Upper lobe of right lung (tissue), 1 donor: ENCODE measurements at regions not wholly inside any gene's neighbourhood (a gene's known extent, or its start where the extent isn't known, plus 50 kb on each side); places are given as distances from the start of the nearest gene placed in this dataset.
A peak's percentile ranks its signal among the peaks of the same experiment; 100 is the strongest.

ENCODE experiments used
- ATAC-seq: fragments of 200-7000 bp; cut with Tn5 transposase; one replicate; pipeline ENCODE4 v1.9.1; 2020; ENCODE audit warnings: mild to moderate bottlenecking, moderate library complexity
- DNase-seq: peaks from one replicate; pipeline ENCODE4 v3.0.0-alpha.2; 2020
- H3K27ac ChIP-seq: fragments of 200-600 bp; one replicate; pipeline ENCODE4 v1.8.0; 2022
- H3K27me3 ChIP-seq: fragments of 200-600 bp; one replicate; pipeline ENCODE4 v1.8.0; 2022; ENCODE audit warnings: mild to moderate bottlenecking
- H3K36me3 ChIP-seq: fragments of 200-600 bp; one replicate; pipeline ENCODE4 v1.8.0; 2022
- H3K4me1 ChIP-seq: fragments of 200-600 bp; one replicate; pipeline ENCODE4 v1.8.0; 2022
- H3K4me3 ChIP-seq: fragments of 200-600 bp; one replicate; pipeline ENCODE4 v1.8.0; 2022; ENCODE audit warnings: mild to moderate bottlenecking
- H3K9me3 ChIP-seq: fragments of 200-600 bp; one replicate; pipeline ENCODE4 v1.8.0; 2022
- CTCF ChIP-seq: fragments of 200-600 bp; IDR thresholded peaks from one replicate; pipeline ENCODE4 v1.8.0; 2022; ENCODE audit warnings: antibody characterized with exemption
- intact Hi-C: fragments of 100-400 bp; cut with DNase I; formaldehyde crosslinking; loops from one replicate; pipeline ENCODE4 v1.11.0; 2022
- donor health status: DM: no; HTN: yes; CAD: no; lungs with severe emphysema.

DNA sequence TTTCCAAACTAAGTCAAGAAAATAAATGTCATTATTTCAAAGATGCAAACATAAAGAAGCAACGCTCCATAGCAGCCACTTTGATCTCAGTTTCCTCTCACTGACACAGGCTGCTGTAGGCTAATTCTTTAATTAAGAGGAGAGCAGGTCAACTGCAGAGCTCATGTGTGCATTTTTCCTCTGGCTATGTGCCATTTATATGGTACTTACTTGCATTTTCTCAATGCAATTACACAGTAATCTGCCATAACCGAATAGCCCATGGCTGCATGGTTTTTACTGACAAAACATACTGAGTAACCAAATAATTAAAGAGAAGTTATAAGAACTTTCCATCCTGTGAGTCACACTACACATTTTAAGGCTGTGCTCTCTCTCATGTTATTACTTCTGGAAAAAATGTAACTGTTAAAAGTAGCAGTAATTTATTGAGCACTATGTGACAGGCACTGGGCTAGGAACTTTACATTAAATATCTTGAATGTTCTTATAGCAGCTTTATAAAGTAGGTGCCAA lies 122.0 kb downstream of the ELAPOR2 start:
- no peak for DNase-seq
- Histone ChIP-seq H3K4me1 (peaks cover 4% of the 10 kb centered on the region), H3K9me3 (no peaks in the 10 kb centered on the region), H3K27me3 (no peaks in the 10 kb centered on the region), H3K27ac (no peak overlapping the region), H3K36me3 (peaks cover 9% of the 10 kb centered on the region), H3K4me3 (no peak overlapping the region)
- intact Hi-C loops = loop anchor here (10.0 kb wide), 1 partner anchor 207 kb away; no protein-coding TSS in a partner anchor
- no peak for TF ChIP-seq CTCF
- ATAC-seq = no peak

- no peak overlapping the region for H3K27ac ChIP-seq
- intact Hi-C loops = loop anchor here (10.0 kb wide), 1 partner anchor 211 kb away; no protein-coding TSS in a partner anchor
- H3K27me3 ChIP-seq = no peaks in the 10 kb centered on the region
- TF ChIP-seq CTCF = no peak
- H3K36me3 ChIP-seq = peaks cover 9% of the 10 kb centered on the region
- H3K4me3 ChIP-seq = no peak overlapping the region
- no peaks in the 10 kb centered on the region for H3K4me1 ChIP-seq
- DNase-seq = no peak
- H3K9me3 ChIP-seq = no peaks in the 10 kb centered on the region
- ATAC-seq = no peak
These were observed 126.1 kb downstream of the ELAPOR2 start for GRCh38 chr7:86933295-86933845.

DNA sequence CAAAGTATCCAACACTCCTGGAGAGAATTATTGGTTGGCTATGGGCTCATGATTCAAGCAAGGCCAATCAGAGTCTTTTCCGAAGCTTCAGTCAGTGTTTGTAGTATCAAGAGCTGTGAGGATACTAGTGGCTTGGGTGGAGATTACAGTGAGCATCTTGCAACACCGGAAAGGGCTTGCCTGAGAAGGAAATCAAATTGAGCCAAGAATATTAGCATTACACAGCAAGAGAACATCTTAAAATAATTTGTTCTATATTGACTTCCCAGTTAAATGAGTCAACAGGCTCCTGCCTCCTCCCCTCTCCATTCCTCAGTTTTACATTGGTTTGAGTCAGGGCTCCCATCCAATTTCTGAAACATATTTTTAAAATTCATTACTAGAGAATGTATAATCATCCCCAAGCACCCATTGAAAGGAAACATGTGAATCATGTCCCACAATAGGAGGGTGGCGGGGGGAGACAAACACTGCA lies 127.4 kb downstream of the ELAPOR2 start:
- Histone ChIP-seq H3K27me3 (no peaks in the 10 kb centered on the region), H3K4me3 (no peak overlapping the region), H3K27ac (peak overlapping the region; percentile 72), H3K4me1 (no peaks in the 10 kb centered on the region), H3K36me3 (peaks cover 5% of the 10 kb centered on the region), H3K9me3 (no peaks in the 10 kb centered on the region)
- no peak for TF ChIP-seq CTCF
- DNase-seq (no peak), ATAC-seq (peak; percentile 97)
- intact Hi-C loops = loop anchor here (10.0 kb wide), 1 partner anchor 213 kb away; no protein-coding TSS in a partner anchor

DNA sequence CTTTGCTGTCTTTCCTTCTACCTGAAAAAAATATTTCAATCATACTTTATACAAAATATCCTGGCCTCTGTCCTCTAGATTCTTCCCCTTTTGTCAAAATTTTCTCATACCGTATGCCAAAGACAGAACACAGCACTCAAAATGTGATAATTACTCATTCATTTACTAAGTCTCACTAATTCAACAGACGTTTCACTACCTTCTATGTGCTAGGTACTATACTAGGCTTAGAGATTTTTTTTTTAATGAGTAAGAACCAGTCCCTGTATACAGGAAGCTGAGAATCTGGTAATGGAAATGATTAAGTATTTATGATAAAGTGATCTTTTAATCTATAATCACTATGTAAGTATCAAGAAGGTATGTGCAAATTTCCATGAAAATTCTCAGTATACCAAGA lies 128.0 kb downstream of the ELAPOR2 start:
- peak overlapping the region; percentile 28 for H3K27ac ChIP-seq
- no peaks in the 10 kb centered on the region for H3K27me3 ChIP-seq
- no peak for TF ChIP-seq CTCF
- H3K4me3 ChIP-seq = no peak overlapping the region
- DNase-seq = no peak
- no peak for ATAC-seq
- no peaks in the 10 kb centered on the region for H3K4me1 ChIP-seq
- H3K9me3 ChIP-seq = no peaks in the 10 kb centered on the region
- H3K36me3 ChIP-seq = no peaks in the 10 kb centered on the region
- intact Hi-C loops = loop anchor here (10.0 kb wide), 1 partner anchor 213 kb away; no protein-coding TSS in a partner anchor

GRCh38 chr7:86930554-86931307 lies 128.7 kb downstream of the ELAPOR2 start:
- intact Hi-C loops = loop anchor here (10.0 kb wide), 1 partner anchor 214 kb away; no protein-coding TSS in a partner anchor
- TF ChIP-seq CTCF = no peak
- DNase-seq (no peak), ATAC-seq (no peak)
- Histone ChIP-seq H3K27ac (no peak overlapping the region), H3K9me3 (no peaks in the 10 kb centered on the region), H3K4me3 (no peak overlapping the region), H3K4me1 (no peaks in the 10 kb centered on the region), H3K36me3 (no peaks in the 10 kb centered on the region), H3K27me3 (no peaks in the 10 kb centered on the region)
